ENCODE measurements at regions not wholly inside any gene's neighbourhood (a gene's known extent, or its start where the extent isn't known, plus 50 kb on each side); places are given as distances from the start of the nearest gene placed in this dataset.
A peak's percentile ranks its signal among the peaks of the same experiment; 100 is the strongest.

DNA sequence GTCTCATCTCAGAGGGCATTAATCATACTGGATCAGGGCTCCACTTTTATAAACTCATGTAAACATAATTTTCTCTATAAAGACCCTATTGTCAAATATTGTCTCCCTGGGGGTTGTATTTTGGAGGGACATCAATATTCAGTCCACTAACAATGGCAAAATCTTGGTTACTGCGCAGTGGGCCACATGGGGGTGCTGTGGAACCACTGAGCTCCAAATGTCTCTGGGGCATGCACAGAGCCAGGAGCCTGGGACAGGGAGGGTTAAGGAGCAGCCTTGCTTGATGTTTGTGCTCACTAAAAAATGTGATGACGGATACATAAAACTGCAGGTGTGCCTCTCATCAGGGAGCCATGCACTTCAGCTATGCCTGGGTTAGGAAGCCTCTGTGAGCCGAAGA, 62.1 kb upstream of the PRSS58 start:
- TF ChIP-seq, protein P1, sequence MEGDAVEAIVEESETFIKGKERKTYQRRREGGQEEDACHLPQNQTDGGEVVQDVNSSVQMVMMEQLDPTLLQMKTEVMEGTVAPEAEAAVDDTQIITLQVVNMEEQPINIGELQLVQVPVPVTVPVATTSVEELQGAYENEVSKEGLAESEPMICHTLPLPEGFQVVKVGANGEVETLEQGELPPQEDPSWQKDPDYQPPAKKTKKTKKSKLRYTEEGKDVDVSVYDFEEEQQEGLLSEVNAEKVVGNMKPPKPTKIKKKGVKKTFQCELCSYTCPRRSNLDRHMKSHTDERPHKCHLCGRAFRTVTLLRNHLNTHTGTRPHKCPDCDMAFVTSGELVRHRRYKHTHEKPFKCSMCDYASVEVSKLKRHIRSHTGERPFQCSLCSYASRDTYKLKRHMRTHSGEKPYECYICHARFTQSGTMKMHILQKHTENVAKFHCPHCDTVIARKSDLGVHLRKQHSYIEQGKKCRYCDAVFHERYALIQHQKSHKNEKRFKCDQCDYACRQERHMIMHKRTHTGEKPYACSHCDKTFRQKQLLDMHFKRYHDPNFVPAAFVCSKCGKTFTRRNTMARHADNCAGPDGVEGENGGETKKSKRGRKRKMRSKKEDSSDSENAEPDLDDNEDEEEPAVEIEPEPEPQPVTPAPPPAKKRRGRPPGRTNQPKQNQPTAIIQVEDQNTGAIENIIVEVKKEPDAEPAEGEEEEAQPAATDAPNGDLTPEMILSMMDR (IDR thresholded peaks at IDR 0.05 in 8 of 11, conservative IDR thresholded peaks at IDR 0.05 in 3 of 11), result peak in 1 of 11 experiments; percentile 18
- no peak for TF ChIP-seq POLR2AphosphoS5 (IDR thresholded peaks at IDR 0.05)
- no peak for TF ChIP-seq POLR2A (IDR thresholded peaks at IDR 0.05)

All from spleen (tissue), 7 donors.